Superior temporal gyrus (tissue), 1 donor: ENCODE measurements at regions not wholly inside any gene's neighbourhood (a gene's known extent, or its start where the extent isn't known, plus 50 kb on each side); places are given as distances from the start of the nearest gene placed in this dataset.
A peak's percentile ranks its signal among the peaks of the same experiment; 100 is the strongest.
"Not testable (repeated sequence)": the region's sequence is repeated elsewhere in the genome, so short reads cannot be mapped to it uniquely, and the experiment has no call there.

ENCODE experiments used
- DNase-seq: peaks from one replicate; pipeline ENCODE4 v3.0.0-alpha.2; 2016; ENCODE audit errors: extremely low spot score

GRCh38 chr13:67445436-67445835 is 215.3 kb upstream of the PCDH9 start:
- DNase-seq = no peak

- no peak for DNase-seq
Observed at GRCh38 chr13:67443923-67444322, 213.8 kb upstream of the PCDH9 start.

DNA sequence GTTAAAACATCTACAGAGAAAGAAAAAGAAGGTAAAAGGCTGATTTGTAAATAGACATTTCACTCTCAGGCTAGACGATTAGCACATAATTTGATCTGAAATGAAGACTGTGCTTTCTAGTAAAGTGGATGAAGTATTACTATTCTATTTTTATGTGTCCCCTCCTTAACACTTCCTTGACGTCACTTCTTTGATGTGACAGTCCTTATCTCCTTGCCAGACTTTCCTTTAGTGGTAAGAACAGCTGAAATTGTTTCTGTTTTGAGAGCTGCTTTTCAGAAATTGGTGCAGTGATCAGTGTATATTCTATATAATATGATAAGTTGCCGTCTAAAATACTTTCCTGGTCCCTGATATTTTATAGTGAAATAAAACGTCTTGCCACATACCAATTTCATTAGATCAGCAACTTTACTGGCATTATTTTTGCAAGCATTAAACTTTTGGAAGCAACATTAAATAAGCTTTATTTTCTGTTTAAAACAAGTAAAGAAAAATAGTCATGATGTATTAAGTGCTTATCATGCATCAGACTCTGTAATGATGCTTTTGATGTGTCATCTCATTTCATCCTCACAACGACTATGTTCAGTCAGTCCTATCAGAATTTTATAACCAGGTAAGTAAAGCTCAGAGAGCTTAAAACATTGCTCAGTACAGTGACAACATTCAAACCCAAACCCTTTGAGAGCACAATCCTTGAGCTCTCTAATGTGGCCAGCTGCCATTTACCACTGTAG is 210.3 kb upstream of the PCDH9 start:
- no peak for DNase-seq

DNA sequence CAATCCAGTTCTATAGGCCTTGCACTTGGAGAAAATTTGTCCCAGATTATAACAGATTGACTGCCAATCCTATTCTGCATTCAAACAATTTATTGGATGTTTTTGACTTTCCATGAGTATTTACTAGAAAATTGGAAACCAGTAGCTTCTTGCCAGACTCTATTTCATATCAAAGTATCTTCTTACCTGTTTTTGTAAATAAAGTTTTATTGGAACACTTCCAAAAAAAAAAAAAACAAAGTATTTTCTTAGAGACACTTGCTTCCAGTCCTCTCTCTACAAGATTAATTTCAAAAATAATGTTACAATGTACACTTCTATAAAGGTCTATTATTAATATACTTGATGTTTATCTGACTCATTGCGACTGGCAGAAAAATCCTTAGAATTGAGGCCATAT is 209.2 kb upstream of the PCDH9 start:
- no peak for DNase-seq

GRCh38 chr13:67438465-67438864 is 208.3 kb upstream of the PCDH9 start:
- peak; percentile 43 for DNase-seq

GRCh38 chr13:67437244-67437643 is 207.1 kb upstream of the PCDH9 start:
- no peak for DNase-seq

- DNase-seq = peak; percentile 24
Observed at GRCh38 chr13:67421475-67421874, 191.3 kb upstream of the PCDH9 start.

DNA sequence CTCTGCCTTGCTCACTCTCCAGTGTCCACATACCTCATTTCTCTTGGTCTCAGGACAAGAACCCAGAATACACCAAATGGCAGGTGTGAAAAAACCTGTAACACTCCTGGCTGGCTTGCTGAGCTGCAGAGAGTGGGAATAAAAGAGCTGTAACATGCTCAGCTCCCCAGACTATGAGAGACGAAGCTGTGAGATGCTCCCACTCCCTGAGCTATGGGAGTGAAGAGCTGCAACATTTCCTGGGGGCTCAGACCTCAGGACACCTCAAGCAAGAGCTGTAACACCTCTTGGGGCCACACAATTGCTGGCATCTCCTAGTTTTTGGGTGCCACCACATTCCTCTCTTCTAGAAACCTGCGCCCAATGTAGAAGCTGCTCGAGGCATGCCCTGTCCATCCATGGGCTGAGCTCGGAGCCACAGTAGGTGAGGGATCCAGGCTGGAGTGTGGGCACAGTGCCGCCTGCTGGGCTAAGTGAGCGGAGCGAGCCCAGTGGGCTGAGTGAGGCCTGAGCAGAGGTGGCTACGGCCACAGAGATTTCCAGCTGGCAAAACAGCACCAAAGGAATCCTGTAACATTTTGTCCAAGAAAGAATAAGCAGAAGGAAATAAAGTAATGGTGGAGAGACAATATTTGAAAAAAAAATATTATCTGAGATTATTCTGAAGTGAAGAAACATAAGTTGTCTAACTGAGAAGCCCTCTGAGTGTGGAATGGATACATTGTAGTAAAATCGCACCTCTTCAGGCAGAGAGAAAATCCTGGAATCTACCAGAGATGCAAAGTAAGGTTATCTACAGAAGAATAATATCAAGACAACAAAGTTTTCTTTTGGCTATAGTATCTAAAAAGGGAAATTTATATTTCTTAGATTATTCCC is 186.2 kb upstream of the PCDH9 start:
- DNase-seq = no peak

- no peak for DNase-seq
Observed at GRCh38 chr13:67410645-67411044, 180.5 kb upstream of the PCDH9 start.

- DNase-seq = peak; percentile 48
Observed at GRCh38 chr13:67408798-67409197, 178.7 kb upstream of the PCDH9 start.

GRCh38 chr13:67402546-67402945 is 172.4 kb upstream of the PCDH9 start:
- no peak for DNase-seq

DNA sequence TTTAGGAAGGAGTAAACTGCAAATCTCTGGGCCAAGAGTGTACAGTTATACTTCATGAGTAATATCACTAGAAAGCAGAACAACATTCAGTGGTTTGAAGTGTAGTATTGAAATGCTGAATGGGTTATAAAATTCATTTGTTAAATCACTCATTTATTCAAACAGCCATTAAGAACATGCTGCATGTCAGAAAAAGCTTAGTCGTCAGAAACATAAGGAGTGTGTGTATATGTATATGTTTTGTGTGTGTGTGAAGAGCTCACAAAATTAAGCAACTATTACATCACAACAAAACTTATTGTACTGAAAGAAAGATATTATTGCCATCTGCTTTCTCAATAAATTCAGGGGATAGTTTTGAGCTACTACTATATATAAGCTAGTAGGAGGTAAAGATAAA is 165.4 kb upstream of the PCDH9 start:
- no peak for DNase-seq

DNA sequence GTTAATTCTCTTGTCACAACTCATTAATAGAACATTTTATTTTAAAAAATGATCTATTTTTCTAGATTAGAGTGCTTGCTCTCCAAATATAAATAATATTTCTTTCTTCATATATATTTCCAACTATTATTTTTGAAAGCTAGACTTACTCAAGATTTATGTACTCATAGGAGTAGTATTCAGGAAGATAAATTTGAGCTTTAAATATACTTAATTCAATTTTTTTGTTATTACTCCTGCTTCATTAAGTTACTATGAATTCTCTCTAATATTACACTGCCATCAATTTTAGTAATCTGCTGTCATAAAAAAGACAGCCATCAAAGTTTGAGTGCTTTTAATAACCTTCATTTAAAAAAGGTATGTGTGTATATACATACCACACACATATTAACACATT is 161.9 kb upstream of the PCDH9 start:
- DNase-seq = no peak

GRCh38 chr13:67390462-67391086 is 160.4 kb upstream of the PCDH9 start:
- no peak for DNase-seq

- DNase-seq = no peak
Observed at GRCh38 chr13:67389171-67389570, 159.0 kb upstream of the PCDH9 start.

GRCh38 chr13:67383109-67383757 is 153.1 kb upstream of the PCDH9 start:
- DNase-seq = not testable (repeated sequence)

DNA sequence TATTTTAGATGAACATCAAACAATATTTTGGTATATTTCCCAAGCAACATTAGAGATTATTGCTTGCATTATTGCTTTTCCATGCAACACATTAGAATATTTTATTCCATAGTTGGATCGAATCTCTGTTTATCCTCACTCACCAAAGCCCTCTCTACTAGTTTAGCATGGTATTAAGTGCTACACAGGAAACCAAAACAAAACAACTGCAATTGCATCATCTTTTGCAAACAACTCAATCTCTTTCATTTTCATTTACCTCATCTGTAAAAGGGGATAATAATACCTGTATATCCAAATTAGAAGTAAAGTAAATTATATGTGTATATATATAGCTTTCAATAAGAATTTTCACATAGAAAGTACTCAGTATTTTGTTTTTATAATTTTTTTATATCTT is 147.8 kb upstream of the PCDH9 start:
- no peak for DNase-seq

- no peak for DNase-seq
Observed at GRCh38 chr13:67374391-67374790, 144.3 kb upstream of the PCDH9 start.

DNA sequence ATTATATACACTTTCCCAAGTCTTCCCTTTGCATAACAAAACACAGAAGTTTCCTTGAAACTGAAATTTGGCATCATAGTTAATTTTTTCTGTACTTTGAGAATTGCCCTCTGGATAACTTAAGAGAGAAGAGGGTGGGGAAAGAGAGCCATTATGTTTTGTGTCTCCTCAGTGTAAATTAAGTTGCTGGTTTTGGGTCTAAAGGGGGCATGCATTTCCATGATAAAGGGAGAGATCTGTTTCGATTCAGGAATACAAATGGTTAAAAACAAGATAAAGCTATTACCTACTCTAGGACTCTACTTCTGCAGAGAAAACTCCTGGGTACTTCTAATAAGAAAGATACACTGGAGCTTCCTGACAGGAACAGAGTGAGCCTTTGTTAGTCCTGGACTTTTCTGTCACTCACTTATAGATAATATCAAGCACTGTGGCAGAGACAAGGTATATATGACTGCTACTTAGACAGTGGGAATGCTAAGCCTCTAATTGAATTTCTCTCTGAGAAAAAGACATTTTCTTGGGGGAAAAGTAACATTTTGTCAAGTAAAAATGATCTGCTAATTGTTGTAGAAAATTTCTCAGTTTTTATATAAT is 142.8 kb upstream of the PCDH9 start:
- no peak for DNase-seq

DNA sequence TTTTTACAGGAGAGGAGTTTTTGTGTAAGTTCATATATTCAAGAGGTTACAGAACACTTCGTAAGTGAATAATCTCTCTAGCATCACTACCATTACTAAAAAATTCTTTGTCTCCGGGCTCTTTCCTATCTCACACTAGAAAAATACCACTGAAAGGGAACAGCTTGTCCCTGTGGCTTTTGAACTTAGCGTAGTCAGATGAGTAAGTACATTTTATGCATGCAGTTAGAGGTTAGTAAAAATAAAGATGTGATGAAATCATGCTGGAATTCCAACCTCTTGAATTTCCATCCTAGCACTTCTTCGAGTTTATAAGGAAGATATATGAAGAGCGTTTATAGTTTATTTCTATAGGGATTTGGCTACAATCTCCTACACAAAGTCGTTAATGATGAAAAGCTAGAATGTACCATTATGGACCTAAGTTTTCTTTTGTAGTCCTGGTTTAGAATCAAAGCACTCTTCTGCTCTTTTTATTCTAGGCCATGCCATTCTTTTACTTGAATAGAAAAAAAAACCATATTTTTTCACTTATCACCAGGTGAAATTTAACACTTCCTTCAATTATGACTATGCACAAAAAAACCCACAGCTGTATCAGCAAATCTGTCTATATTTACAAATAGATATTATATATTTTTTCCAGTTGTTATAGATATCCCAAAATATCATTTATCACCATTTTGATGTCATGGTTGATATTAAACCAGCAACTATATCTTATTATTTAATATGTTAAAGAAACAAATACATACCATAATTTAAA is 139.9 kb upstream of the PCDH9 start:
- DNase-seq = no peak

GRCh38 chr13:67367399-67367798 is 137.3 kb upstream of the PCDH9 start:
- no peak for DNase-seq
